ENCODE measurements at regions not wholly inside any gene's neighbourhood (a gene's known extent, or its start where the extent isn't known, plus 50 kb on each side); places are given as distances from the start of the nearest gene placed in this dataset.
"Not testable (repeated sequence)": the region's sequence is repeated elsewhere in the genome, so short reads cannot be mapped to it uniquely, and the experiment has no call there.

GRCh38 chr16:7769091-7769490 is 436.4 kb downstream of the RBFOX1 start:
- DNase-seq, result not testable (repeated sequence)

- no peak for DNase-seq
Observed at GRCh38 chr16:7765079-7765550, 432.5 kb downstream of the RBFOX1 start.

- DNase-seq, result no peak
Observed at GRCh38 chr16:7763111-7763510, 430.5 kb downstream of the RBFOX1 start.

Measured in activated CD8-positive, alpha-beta memory T cell treated with anti-CD3 and anti-CD28 coated beads, Interleukin-2, amount 50 U/mL, for 48 hours (primary cell).